ENCODE measurements at regions not wholly inside any gene's neighbourhood (a gene's known extent, or its start where the extent isn't known, plus 50 kb on each side); places are given as distances from the start of the nearest gene placed in this dataset.

- TF ChIP-seq POLR2A (IDR thresholded peaks at IDR 0.05) (no peak), CTCF (IDR thresholded peaks at IDR 0.05) (no peak)
Observed at GRCh38 chr2:217068677-217069250, 208.9 kb upstream of the TNP1 start.

Data from body of pancreas (tissue), 4 donors.